ENCODE measurements at regions not wholly inside any gene's neighbourhood (a gene's known extent, or its start where the extent isn't known, plus 50 kb on each side); places are given as distances from the start of the nearest gene placed in this dataset.

- TF ChIP-seq CTCF (IDR thresholded peaks at IDR 0.05; ENCODE audit: extremely low read depth in 1 of 2, insufficient read depth in 1 of 2, low read depth in 1 of 2, low read length in 2 of 2) (no peak), GATA2 (IDR thresholded peaks at IDR 0.05; ENCODE audit: insufficient read depth, insufficient read length, low read depth, low read length) (no peak), POLR2AphosphoS5 (IDR thresholded peaks at IDR 0.05; ENCODE audit: insufficient read depth, low read depth, low read length) (no peak), POLR2A (IDR thresholded peaks at IDR 0.05; ENCODE audit: low read depth, low read length) (no peak), FOS (IDR thresholded peaks at IDR 0.05; ENCODE audit: borderline replicate concordance, insufficient read depth, low read length) (no peak), MAX (IDR thresholded peaks at IDR 0.05; ENCODE audit: insufficient read depth, insufficient read length) (no peak)
Measured at GRCh38 chr4:95599777-95600400, 51.1 kb upstream of the UNC5C start.

Data from endothelial cell of umbilical vein (primary cell).